GM21447 (cell line): ENCODE measurements at regions not wholly inside any gene's neighbourhood (a gene's known extent, or its start where the extent isn't known, plus 50 kb on each side); places are given as distances from the start of the nearest gene placed in this dataset.
"Not testable (repeated sequence)": the region's sequence is repeated elsewhere in the genome, so short reads cannot be mapped to it uniquely, and the experiment has no call there.

Source experiments
- ATAC-seq: cut with Tn5 transposase; IDR thresholded peaks from one replicate; pipeline ENCODE4 v1.9.1; 2021; ENCODE audit not compliant: unreplicated experiment

GRCh38 chr6:120383681-120384080 is 950.6 kb downstream of the TBC1D32 start:
- ATAC-seq: no peak

- peak; percentile 90 for ATAC-seq
Observed at GRCh38 chr6:120378582-120379220, 955.6 kb downstream of the TBC1D32 start.

GRCh38 chr6:120373185-120373584 is 961.1 kb downstream of the TBC1D32 start:
- ATAC-seq: no peak

DNA sequence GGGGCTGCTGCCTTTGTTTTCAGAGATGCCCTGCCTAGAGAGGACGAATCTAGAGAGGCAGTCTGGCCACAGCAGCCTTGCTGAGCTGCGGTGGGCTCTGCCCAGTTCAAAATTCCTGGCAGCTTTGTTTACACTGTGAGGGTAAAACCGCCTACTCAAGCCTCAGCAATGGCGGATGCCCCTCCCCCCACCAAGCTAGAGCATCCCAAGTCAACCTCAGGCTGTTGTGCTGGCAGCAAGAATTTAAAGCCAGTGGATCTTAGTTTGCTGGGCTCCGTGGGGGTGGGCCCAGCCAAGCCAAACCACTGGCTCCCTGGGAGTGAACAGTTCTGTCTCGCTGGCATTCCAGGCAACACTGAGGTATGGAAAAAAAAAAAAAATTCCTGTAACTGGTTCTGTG is 970.9 kb downstream of the TBC1D32 start:
- no peak for ATAC-seq

GRCh38 chr6:120358535-120358934 is 975.7 kb downstream of the TBC1D32 start:
- ATAC-seq: not testable (repeated sequence)

DNA sequence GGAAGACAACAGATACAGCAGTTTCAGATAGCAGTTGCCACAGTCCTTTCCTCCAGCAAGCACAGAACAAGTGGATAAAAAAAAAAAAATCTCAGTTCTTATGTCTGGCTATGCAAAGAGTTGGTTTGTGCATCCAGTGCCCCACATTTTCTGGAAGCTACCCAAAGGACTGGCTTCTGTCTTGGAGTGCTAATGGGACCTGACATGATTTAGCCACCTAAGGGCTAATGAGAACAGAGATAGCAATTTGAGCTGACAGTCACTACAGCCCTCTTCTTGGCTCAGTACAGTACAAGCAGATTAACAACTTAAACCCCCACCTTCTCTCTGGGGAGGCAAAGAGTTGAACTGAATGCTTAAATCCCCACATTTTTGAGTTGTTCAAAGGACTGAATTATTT is 976.8 kb downstream of the TBC1D32 start:
- no peak for ATAC-seq

GRCh38 chr6:120355822-120356221 is 978.5 kb downstream of the TBC1D32 start:
- ATAC-seq: no peak

DNA sequence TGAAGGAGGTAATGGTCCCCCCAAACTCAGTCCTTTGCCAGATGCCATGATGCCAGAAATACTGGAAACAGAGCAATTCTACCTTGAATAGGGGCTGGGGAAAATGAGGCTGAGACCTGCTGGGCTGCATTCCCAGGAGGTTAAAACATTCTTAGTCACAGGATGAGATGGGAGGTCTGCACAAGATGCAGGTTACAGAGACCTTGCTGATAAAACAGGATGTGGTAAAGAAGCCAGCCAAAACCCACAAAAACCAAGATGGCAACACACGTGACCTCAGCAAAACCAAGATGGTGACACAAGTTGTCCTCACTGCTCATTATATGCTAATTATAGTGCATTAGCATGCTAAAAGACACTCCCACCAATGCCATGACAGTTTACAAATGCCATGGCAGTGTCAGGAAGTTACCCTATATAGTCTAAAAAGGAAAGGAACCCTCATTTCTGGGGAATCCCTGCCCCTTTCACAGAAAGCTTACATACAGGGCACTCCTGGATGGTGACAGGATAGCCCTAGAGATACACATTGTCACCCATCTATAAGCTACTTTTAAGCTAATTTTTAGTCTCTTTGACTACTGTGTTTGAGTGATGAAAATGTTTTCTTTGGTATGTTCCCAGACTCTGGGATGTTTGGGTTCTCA is 979.7 kb downstream of the TBC1D32 start:
- no peak for ATAC-seq

DNA sequence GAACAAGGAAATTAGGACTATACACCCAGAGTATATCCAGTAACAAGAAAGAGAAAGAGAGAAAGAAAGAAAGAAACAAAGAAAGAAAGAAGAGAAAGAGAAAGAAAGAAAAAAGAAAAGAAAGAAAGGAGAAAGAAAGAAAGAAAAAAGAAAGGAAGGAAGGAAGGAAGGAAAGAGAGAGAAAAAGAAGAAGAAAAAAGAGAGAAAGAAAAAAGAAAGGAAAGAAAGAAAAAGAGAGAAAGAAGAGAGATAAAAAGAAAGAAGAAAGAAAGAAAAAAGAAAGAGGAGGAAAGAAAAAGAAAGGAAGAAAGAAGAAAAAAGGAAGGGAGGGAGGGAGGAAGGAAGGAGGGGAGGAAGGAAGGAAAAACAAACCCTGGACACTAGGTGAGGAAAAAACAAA is 981.8 kb downstream of the TBC1D32 start:
- ATAC-seq: no peak

GRCh38 chr6:120348926-120349325 is 985.4 kb downstream of the TBC1D32 start:
- no peak for ATAC-seq

DNA sequence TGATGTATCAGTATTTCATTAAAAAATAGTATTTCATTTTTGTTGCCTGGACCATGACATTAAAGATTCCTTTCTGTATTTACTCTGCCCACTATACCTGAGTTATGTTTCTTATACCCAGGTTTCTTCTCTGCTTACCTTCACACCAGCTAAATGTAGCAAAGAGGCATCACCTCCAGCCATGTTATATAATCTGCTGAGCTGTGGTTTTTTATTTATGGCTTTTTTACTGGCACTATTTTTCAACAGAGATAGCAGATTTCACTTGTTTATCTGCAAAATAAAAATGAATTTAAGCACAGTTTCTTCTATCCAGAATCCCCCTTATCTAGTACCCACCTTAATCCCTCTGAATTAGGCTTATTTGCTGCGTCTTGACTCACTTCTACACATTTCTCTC is 979.0 kb upstream of the MAN1A1 start:
- no peak for ATAC-seq

DNA sequence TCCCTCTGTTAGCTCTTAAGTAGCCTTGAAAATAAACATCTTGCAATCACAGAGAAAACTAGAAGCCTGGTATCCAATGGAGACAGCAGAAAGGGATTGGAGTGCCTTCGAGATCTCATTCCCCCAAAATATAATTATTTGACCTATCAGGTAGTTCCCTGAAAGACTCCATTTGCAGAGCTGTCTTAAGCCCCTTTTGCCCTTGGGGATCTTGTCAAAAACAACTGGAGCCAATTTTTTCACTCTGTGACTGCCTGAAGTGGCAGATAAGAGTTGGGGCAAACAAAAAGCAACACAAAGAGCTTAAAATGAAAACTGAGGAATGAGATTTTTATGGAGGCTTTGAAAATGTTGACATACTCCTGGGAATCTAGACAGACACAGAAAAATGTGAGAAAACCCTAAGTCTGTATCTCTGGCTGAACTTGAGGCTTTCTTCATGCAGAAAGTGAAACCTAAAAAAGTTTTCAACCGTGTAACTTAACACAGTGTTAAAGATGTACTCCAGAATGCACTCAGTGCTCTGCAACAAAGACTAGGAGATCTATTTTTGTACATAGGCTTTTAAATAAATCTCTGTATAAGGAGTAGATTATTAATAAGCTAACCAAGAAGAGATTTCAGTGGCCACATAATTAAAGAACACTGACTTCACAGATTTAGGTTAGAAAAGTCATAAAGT is 971.1 kb upstream of the MAN1A1 start:
- no peak for ATAC-seq

GRCh38 chr6:120304223-120304622 is 954.7 kb upstream of the MAN1A1 start:
- ATAC-seq: no peak

DNA sequence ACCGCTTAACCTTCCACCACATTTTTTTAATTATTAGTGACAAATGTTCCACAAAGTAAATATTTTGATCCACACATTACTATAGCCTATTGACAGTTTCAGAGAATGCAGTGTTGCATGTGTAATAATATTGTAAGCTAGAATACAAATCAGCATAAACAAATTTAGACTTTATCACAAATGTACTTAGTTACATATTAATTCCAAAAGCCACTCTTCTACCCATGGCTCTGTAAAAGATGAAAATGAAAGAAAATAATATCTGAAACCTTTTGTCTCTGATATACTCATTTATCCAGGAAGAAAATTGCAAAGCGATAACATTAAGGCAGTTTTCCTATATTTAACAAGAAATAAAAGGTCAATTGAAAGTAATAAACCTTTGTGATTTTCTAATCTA is 954.0 kb upstream of the MAN1A1 start:
- no peak for ATAC-seq

GRCh38 chr6:120302041-120302440 is 952.5 kb upstream of the MAN1A1 start:
- no peak for ATAC-seq

GRCh38 chr6:120290964-120291363 is 941.4 kb upstream of the MAN1A1 start:
- ATAC-seq: no peak

DNA sequence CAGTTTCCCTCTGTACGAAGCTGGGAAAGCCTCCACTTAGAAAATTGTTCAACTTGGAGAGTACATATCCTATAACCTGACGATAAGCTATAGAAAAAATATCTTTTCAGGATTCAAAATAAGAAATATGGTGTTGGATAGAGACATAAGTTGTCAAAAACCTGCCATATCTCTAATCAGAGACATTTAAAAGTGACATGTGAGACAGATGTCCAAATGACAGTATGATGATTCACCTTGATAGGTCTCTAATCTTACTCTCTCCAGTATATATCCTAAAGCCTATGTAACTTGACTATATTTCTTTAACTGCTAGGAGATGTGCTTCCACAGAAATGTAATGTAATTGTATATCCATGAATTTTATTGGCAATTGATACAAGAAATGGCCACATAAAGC is 932.4 kb upstream of the MAN1A1 start:
- no peak for ATAC-seq

- ATAC-seq: no peak
Observed at GRCh38 chr6:120279466-120280167, 930.1 kb upstream of the MAN1A1 start.

- ATAC-seq: no peak
Observed at GRCh38 chr6:120278689-120279396, 929.3 kb upstream of the MAN1A1 start.

GRCh38 chr6:120274547-120274946 is 925.0 kb upstream of the MAN1A1 start:
- ATAC-seq: peak; percentile 85

GRCh38 chr6:120273411-120273810 is 923.9 kb upstream of the MAN1A1 start:
- ATAC-seq: no peak
